PC-3 (cell line): ENCODE measurements at regions not wholly inside any gene's neighbourhood (a gene's known extent, or its start where the extent isn't known, plus 50 kb on each side); places are given as distances from the start of the nearest gene placed in this dataset.
"Not testable (repeated sequence)": the region's sequence is repeated elsewhere in the genome, so short reads cannot be mapped to it uniquely, and the experiment has no call there.

ENCODE experiments used
- ATAC-seq: fragments of 200-7000 bp; cut with Tn5 transposase; 2 replicates; pipeline ENCODE4 v1.9.1; 2020; ENCODE audit warnings: mild to moderate bottlenecking, moderate library complexity
- BruUV-seq: library from RNA; stranded (reverse); fragments of 400-500 nt; replicated peaks from 2 replicates; lab custom pipeline; 2021; lab: Mats Ljungman, UMichigan
- CTCF ChIA-PET: fragments of 300-600 bp; sonication (Branson Sonifier 250); formaldehyde crosslinking; loops from one replicate; lab custom pipeline; 2022; ENCODE audit warnings: antibody characterized with exemption; lab: Charles Lee
- POLR2A ChIA-PET: fragments of 300-600 bp; sonication (Branson Sonifier 250); formaldehyde crosslinking; loops from one replicate; lab custom pipeline; 2022; ENCODE audit warnings: antibody characterized with exemption; ENCODE audit not compliant: unreplicated experiment; lab: Charles Lee
- DNase-seq: peaks from one replicate; pipeline ENCODE4 v3.0.0-alpha.2; 2015
- H2AFZ ChIP-seq: fragments of 300-600 bp; sonication (generic); 2 replicates; pipeline ENCODE4 v1.6.0; 2016; ENCODE audit warnings: antibody characterized with exemption, low read length
- H3F3A ChIP-seq: fragments of 300-600 bp; sonication (generic); one replicate; pipeline ENCODE4 v1.6.0; 2017; ENCODE audit warnings: antibody characterized with exemption, low read length, control low read depth, mild to moderate bottlenecking; ENCODE audit not compliant: unreplicated experiment
- H3K27ac ChIP-seq: fragments of 300-600 bp; sonication (generic); 2 replicates; pipeline ENCODE4 v1.5.1; 2016; ENCODE audit warnings: mild to moderate bottlenecking, low read length
- H3K27me3 ChIP-seq: fragments of 300-600 bp; sonication (generic); 2 replicates; pipeline ENCODE4 v1.6.1; 2016; ENCODE audit warnings: low read length, mixed read lengths
- H3K36me3 ChIP-seq: fragments of 300-600 bp; sonication (generic); 2 replicates; pipeline ENCODE4 v1.6.1; 2016; ENCODE audit warnings: low read depth, mixed run types, low read length, mixed read lengths
- H3K4me1 ChIP-seq: fragments of 300-600 bp; sonication (generic); 2 replicates; pipeline ENCODE4 v1.5.1; 2016; ENCODE audit warnings: low read length; ENCODE audit not compliant: insufficient read depth
- H3K4me2 ChIP-seq: fragments of 300-600 bp; sonication (generic); 2 replicates; pipeline ENCODE4 v1.6.0; 2016; ENCODE audit warnings: low read length
- H3K4me3 ChIP-seq: fragments of 300-600 bp; sonication (generic); 2 replicates; pipeline ENCODE4 v1.5.1; 2016; ENCODE audit warnings: mild to moderate bottlenecking, low read length, mixed read lengths
- H3K79me2 ChIP-seq: fragments of 300-600 bp; sonication (generic); 2 replicates; pipeline ENCODE4 v1.6.1; 2017; ENCODE audit warnings: low read length, mixed read lengths
- H3K9ac ChIP-seq: fragments of 300-600 bp; sonication (generic); 2 replicates; pipeline ENCODE4 v1.6.0; 2016; ENCODE audit warnings: mild to moderate bottlenecking, low read length
- H3K9me2 ChIP-seq: fragments of 300-600 bp; sonication (generic); replicated peaks from 2 replicates; pipeline ENCODE4 v1.6.1; 2016; ENCODE audit warnings: mixed run types, low read length, mixed read lengths
- H3K9me3 ChIP-seq: fragments of 300-600 bp; sonication (generic); 2 replicates; pipeline ENCODE4 v1.6.1; 2016; ENCODE audit warnings: low read length, mixed read lengths
- H4K20me1 ChIP-seq: fragments of 300-600 bp; sonication (generic); 2 replicates; pipeline ENCODE4 v1.6.1; 2016; ENCODE audit warnings: low read length, mixed read lengths
- CTCF ChIP-seq: fragments of 300-600 bp; sonication (generic); conservative IDR thresholded peaks from 2 replicates; pipeline ENCODE4 v1.5.1; 2017; ENCODE audit warnings: antibody characterized with exemption, low read depth, mild to moderate bottlenecking, low read length
- EZH2 ChIP-seq: fragments of 300-600 bp; sonication (generic); IDR thresholded peaks from one replicate; pipeline ENCODE4 v1.6.1; 2017; ENCODE audit warnings: antibody characterized with exemption, mild to moderate bottlenecking, low read length; ENCODE audit not compliant: unreplicated experiment
- EZH2phosphoT487 ChIP-seq: fragments of 300-600 bp; sonication (generic); IDR thresholded peaks from 2 replicates; pipeline ENCODE4 v1.6.1; 2018; ENCODE audit warnings: mild to moderate bottlenecking, antibody characterized with exemption, low read length, borderline replicate concordance
- intact Hi-C: fragments of 100-400 bp; cut with micrococcal nuclease; formaldehyde crosslinking; loops from 2 replicates; pipeline ENCODE4 v1.9.0; 2023

DNA sequence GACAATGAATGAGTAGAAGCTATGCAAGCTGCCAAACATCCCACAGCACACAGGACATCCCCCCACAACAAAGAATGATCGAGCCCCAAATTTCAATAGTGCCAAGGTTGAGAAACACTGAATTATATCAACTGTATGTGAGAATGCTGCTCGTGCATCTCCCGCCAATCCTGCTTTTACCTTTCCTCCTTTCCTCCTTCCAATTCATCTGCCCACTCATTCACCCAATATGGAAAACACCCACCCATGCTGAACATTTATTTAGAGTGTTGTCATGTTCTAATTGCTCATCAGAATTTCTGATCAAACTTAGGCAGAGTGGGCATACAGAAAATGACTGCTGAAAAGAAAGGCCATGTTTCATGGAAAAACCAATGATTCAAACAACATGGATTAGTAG lies 183.0 kb downstream of the TMEM114 start:
- no peak for TF ChIP-seq EZH2phosphoT487
- no peak for TF ChIP-seq CTCF
- TF ChIP-seq EZH2: no peak
- H3K9me3 ChIP-seq: no peaks in the 10 kb centered on the region
- BruUV-seq: no TSS peak
- no peak overlapping the region for H3K27ac ChIP-seq
- no peak for ATAC-seq
- POLR2A ChIA-PET: no interaction called here
- no peak overlapping the region for H3K4me3 ChIP-seq
- H3K9ac ChIP-seq: no peak overlapping the region
- H3F3A ChIP-seq: no peaks in the 10 kb centered on the region
- H3K79me2 ChIP-seq: no peaks in the 10 kb centered on the region
- no peaks in the 10 kb centered on the region for H3K36me3 ChIP-seq
- CTCF ChIA-PET: no interaction called here
- H2AFZ ChIP-seq: no peak overlapping the region
- intact Hi-C loops: no loop called here
- no peaks in the 10 kb centered on the region for H4K20me1 ChIP-seq
- no peak for DNase-seq
- H3K4me1 ChIP-seq: no peaks in the 10 kb centered on the region
- H3K4me2 ChIP-seq: no peak overlapping the region
- H3K27me3 ChIP-seq: no peaks in the 10 kb centered on the region
- H3K9me2 ChIP-seq: no peaks in the 10 kb centered on the region

DNA sequence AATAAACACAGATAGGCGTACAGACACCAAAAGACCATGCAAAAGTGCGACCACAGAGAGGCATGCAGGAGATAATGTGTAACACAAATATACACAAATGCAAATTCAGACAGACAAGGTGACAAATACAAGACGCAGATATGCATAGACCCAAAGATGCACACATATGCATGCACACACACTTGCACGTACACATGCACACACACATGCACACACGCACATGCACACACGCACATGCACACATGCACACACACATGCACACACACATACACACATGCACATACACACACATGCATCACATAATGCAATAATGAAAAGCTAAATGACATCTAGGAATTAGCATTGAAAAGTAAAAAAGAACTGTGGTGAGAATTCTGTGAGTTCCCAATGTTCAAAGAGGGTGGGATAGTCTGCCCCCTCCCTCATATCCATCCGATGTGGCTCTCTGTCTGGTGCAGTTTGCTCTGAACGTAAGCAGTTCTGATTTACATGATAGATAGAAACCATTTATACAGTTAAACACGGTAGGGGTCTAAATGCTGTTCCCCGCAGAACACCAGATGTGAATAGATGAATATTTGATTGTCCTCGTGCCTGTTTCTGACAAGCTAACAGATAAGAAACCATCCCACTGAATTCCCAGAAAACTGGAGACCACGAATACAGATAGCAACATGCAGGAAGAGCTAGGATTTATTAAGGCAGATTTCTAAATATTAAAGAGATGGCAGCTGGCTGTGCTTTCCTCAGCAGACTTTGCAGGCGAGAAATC lies 186.1 kb downstream of the TMEM114 start:
- no peak overlapping the region for H3K9ac ChIP-seq
- intact Hi-C loops: no loop called here
- H3K79me2 ChIP-seq: no peaks in the 10 kb centered on the region
- no peaks in the 10 kb centered on the region for H3K9me3 ChIP-seq
- no peaks in the 10 kb centered on the region for H3K36me3 ChIP-seq
- ChIA-PET POLR2A (no interaction called here), CTCF (no interaction called here)
- no peak for TF ChIP-seq CTCF
- no peak for TF ChIP-seq EZH2phosphoT487
- TF ChIP-seq EZH2: no peak
- no peaks in the 10 kb centered on the region for H3K9me2 ChIP-seq
- BruUV-seq: no TSS peak
- no peaks in the 10 kb centered on the region for H4K20me1 ChIP-seq
- no peak overlapping the region for H3K4me3 ChIP-seq
- H3F3A ChIP-seq: no peaks in the 10 kb centered on the region
- no peak for DNase-seq
- H2AFZ ChIP-seq: no peak overlapping the region
- H3K4me1 ChIP-seq: no peaks in the 10 kb centered on the region
- no peaks in the 10 kb centered on the region for H3K27me3 ChIP-seq
- no peak for ATAC-seq
- H3K27ac ChIP-seq: no peak overlapping the region
- H3K4me2 ChIP-seq: no peak overlapping the region

GRCh38 chr16:8402981-8403843 lies 187.1 kb downstream of the TMEM114 start:
- no peaks in the 10 kb centered on the region for H3K27me3 ChIP-seq
- DNase-seq: no peak
- no TSS peak for BruUV-seq
- no peak overlapping the region for H2AFZ ChIP-seq
- H3K9me3 ChIP-seq: no peaks in the 10 kb centered on the region
- no peak overlapping the region for H3K4me3 ChIP-seq
- ChIA-PET CTCF (no interaction called here), POLR2A (no interaction called here)
- intact Hi-C loops: no loop called here
- no peak overlapping the region for H3K9ac ChIP-seq
- H3F3A ChIP-seq: no peaks in the 10 kb centered on the region
- H3K9me2 ChIP-seq: no peaks in the 10 kb centered on the region
- H4K20me1 ChIP-seq: no peaks in the 10 kb centered on the region
- H3K4me2 ChIP-seq: no peak overlapping the region
- H3K4me1 ChIP-seq: no peaks in the 10 kb centered on the region
- H3K79me2 ChIP-seq: no peaks in the 10 kb centered on the region
- H3K27ac ChIP-seq: no peak overlapping the region
- no peaks in the 10 kb centered on the region for H3K36me3 ChIP-seq
- no peak for ATAC-seq
- no peak for TF ChIP-seq CTCF
- no peak for TF ChIP-seq EZH2
- no peak for TF ChIP-seq EZH2phosphoT487

GRCh38 chr16:8400683-8401082 lies 189.6 kb downstream of the TMEM114 start:
- H3K4me1 ChIP-seq, POLR2A ChIA-PET, CTCF ChIA-PET, H3K4me2 ChIP-seq, H3K4me3 ChIP-seq, ATAC-seq, H3K9me2 ChIP-seq, BruUV-seq, H4K20me1 ChIP-seq, H3K9ac ChIP-seq, H3K36me3 ChIP-seq, H2AFZ ChIP-seq, H3F3A ChIP-seq, H3K9me3 ChIP-seq, intact Hi-C loops, H3K27me3 ChIP-seq, H3K79me2 ChIP-seq, H3K27ac ChIP-seq, DNase-seq: not testable (repeated sequence)
